AG10803 (cell line): ENCODE measurements at regions not wholly inside any gene's neighbourhood (a gene's known extent, or its start where the extent isn't known, plus 50 kb on each side); places are given as distances from the start of the nearest gene placed in this dataset.

ENCODE experiments used
- DNase-seq: peaks from one replicate; pipeline ENCODE4 v3.0.0; 2010; ENCODE audit warnings: low read depth
- H3K4me3 ChIP-seq: 2 replicates; pipeline ENCODE4 v1.5.1; 2011; ENCODE audit warnings: mild to moderate bottlenecking, low read length, control low read depth
- TF ChIP-seq, protein P1 (sequence below): conservative IDR thresholded peaks from 2 replicates; pipeline ENCODE4 v1.5.1; 2011; ENCODE audit warnings: mild to moderate bottlenecking, low read length, control low read depth, inconsistent platforms

DNA sequence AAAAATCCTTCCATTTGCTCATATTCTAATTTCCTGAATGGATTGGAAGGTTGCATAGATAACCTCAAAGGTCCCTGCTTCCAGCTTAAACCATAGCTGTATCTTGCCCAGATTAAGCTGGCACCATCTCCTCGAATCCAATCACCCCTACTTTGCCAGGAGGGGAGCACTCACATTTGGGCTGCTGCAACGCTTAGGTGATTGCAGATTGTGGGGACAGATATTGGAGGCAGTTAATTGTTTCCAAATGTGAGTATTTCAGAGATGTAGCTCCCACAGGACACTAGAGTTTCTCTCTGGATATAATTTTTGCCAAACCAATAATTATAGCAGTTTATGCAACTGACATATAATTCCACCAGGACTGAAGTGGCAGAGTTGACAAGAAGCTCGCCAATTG is 53.5 kb upstream of the ACSL1 start:
- TF ChIP-seq, protein P1, sequence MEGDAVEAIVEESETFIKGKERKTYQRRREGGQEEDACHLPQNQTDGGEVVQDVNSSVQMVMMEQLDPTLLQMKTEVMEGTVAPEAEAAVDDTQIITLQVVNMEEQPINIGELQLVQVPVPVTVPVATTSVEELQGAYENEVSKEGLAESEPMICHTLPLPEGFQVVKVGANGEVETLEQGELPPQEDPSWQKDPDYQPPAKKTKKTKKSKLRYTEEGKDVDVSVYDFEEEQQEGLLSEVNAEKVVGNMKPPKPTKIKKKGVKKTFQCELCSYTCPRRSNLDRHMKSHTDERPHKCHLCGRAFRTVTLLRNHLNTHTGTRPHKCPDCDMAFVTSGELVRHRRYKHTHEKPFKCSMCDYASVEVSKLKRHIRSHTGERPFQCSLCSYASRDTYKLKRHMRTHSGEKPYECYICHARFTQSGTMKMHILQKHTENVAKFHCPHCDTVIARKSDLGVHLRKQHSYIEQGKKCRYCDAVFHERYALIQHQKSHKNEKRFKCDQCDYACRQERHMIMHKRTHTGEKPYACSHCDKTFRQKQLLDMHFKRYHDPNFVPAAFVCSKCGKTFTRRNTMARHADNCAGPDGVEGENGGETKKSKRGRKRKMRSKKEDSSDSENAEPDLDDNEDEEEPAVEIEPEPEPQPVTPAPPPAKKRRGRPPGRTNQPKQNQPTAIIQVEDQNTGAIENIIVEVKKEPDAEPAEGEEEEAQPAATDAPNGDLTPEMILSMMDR, result no peak
- DNase-seq, result no peak
- no peak overlapping the region for H3K4me3 ChIP-seq

DNA sequence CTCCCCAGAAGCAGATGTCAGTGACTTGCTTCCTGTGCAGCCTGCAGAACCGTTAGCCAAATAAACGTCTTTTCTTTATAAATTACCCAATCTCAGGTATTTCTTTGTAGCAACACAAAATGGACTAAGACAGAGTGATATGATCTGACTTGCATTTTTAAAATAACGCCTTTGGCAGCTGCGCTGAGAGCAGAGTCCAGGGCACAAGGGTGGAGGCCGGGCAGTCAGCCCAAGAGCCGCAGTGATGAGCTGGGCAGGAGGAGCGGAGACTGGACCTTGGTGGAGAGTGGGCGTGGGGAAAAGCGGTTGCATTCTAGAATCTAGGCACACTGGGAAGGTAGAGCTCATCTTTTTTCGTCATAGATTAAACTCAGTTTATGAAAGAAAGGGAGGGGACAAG is 56.5 kb upstream of the ACSL1 start:
- DNase-seq, result no peak
- no peak overlapping the region for H3K4me3 ChIP-seq
- TF ChIP-seq, protein P1, result no peak

DNA sequence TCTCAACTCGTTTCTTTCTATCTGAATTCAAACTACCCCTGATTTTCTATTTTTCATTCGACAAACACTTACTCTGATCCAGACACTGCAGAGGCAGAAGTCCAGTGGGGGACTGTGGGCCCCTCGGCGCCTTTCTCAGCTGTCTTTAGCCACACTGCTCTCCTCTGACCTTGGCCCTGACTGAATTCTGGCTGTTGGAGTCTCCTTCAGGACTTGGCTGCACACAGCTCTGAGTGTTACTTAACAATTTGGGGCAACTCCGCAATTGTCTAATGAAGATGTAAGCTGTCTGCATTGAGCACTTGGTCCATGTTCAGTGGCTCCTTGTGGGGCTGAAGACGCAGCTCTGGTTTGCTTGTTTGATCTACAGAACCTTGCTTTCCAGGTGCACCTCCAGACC is 57.3 kb upstream of the ACSL1 start:
- DNase-seq, result no peak
- H3K4me3 ChIP-seq, result no peak overlapping the region
- TF ChIP-seq, protein P1, result no peak

DNA sequence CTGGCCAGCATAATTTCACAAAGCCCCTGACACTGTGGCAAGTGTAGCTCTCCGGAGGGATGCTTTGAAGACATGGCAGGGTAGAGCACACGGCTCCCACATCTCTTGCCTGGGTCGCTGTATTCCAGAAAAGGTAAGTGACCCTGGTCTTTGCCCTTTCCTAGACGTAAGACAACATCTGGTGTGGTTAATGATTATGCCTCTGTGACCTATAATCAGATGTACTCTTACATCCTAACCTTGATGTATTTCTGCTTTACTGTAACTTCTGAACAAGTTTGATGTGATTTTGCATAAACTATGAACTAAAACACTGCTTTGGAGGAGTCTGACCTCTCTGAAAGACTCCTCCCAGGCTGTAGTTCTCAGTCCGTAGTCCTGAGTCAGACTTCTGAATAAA is 59.1 kb upstream of the ACSL1 start:
- TF ChIP-seq, protein P1, result no peak
- no peak for DNase-seq
- H3K4me3 ChIP-seq, result no peak overlapping the region

DNA sequence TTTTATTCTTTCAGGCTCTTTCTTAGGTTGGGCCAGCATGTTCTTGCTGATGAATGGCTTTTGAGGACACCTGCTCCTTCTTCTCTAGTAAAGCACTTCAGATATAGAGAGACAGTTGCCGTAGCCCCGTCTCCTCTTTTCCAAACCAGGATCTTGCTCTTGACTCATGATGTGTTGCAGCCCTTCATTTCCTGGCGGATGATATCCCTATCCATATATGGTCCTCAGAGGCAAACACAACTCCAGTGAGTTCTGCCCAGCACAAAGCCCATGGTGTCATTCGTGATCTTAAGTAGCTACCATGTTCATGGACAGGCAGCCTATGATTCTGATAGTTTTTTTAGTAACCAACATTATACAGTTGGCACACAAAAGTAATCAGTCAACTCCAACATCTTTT is 59.8 kb upstream of the ACSL1 start:
- DNase-seq, result no peak
- no peak overlapping the region for H3K4me3 ChIP-seq
- TF ChIP-seq, protein P1, result no peak

DNA sequence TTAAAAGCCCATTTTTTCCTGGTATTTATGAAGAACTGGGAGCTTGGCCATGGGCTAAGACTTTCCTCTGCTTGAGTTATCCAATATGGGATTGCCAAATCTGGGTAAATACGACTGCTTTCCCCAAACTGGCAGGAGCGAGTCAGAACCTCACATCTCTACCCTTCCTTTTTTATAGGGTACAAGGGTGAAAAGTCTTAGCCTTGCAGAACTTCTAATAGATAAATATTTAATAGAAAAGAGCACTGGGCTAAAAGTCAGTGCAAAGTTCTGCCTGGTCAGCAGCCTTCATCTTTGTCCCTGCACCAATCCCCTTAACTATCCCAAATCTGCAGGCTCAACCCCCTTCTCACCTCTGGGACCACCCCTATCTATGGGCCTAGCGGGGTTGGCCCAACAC is 61.6 kb upstream of the ACSL1 start:
- no peak overlapping the region for H3K4me3 ChIP-seq
- DNase-seq, result no peak
- TF ChIP-seq, protein P1, result no peak

DNA sequence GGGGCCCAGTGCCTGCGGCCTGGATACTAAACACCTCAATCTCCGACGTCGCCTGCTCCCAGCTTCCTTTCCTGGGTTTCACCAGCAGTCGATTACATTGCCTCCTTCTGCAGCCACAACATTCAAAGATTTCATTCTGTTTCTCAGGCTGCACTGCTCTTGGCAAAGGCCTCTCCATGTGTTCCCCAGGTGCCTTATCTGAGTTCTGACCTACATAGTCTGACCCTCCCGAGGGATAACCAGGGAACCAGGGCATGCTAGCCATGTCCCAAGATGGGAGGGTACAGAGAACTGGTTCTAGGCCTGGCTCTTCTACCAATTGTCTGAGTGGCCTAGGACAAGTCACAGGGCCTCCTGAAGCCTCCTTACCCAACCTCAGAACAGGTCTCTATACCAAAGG is 62.2 kb upstream of the ACSL1 start:
- TF ChIP-seq, protein P1, result no peak
- no peak for DNase-seq
- H3K4me3 ChIP-seq, result no peak overlapping the region
